ENCODE measurements at regions not wholly inside any gene's neighbourhood (a gene's known extent, or its start where the extent isn't known, plus 50 kb on each side); places are given as distances from the start of the nearest gene placed in this dataset.

DNA sequence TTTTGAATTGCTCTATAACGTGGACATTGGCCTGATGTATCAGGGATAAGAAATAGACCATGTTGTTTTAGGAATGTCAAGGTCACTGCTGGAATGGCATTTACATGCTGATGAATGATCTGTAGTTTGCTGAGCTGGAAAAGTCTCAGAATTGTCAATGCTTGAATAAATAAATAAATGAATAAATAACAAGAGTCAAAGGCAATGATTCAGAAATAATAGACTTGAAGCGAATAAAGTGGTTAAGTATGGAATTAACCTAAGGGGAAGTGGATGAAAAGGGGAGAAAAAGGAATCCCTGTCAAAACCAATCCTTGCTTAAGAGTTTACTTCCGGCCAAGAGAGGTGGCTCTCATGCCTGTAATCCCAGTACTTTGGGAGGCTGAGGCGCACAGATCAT lies 1620.0 kb downstream of the SUCLG1 start:
- Histone ChIP-seq H3K27ac (ENCODE audit: extremely low read depth, low read depth, low read length) (no peak overlapping the region), H3K4me3 (ENCODE audit: low read depth, low read length) (no peak overlapping the region), H3K4me1 (ENCODE audit: control insufficient read depth, insufficient read depth, low read length) (no peaks in the 10 kb centered on the region), H3K9me3 (ENCODE audit: control insufficient read depth, insufficient read depth, low read depth, low read length) (no peaks in the 10 kb centered on the region), H3K36me3 (ENCODE audit: control insufficient read depth in 2 of 2, insufficient read depth in 1 of 2, low read length in 2 of 2) (no peaks in the 10 kb centered on the region)
- TF ChIP-seq MEIS1 (CRISPR knock-in tag; IDR thresholded peaks at IDR 0.05; ENCODE audit: borderline replicate concordance): no peak
- TF ChIP-seq ZNF514 (tag by site-specific recombination; IDR thresholded peaks at IDR 0.05): no peak
- TF ChIP-seq, protein P1, sequence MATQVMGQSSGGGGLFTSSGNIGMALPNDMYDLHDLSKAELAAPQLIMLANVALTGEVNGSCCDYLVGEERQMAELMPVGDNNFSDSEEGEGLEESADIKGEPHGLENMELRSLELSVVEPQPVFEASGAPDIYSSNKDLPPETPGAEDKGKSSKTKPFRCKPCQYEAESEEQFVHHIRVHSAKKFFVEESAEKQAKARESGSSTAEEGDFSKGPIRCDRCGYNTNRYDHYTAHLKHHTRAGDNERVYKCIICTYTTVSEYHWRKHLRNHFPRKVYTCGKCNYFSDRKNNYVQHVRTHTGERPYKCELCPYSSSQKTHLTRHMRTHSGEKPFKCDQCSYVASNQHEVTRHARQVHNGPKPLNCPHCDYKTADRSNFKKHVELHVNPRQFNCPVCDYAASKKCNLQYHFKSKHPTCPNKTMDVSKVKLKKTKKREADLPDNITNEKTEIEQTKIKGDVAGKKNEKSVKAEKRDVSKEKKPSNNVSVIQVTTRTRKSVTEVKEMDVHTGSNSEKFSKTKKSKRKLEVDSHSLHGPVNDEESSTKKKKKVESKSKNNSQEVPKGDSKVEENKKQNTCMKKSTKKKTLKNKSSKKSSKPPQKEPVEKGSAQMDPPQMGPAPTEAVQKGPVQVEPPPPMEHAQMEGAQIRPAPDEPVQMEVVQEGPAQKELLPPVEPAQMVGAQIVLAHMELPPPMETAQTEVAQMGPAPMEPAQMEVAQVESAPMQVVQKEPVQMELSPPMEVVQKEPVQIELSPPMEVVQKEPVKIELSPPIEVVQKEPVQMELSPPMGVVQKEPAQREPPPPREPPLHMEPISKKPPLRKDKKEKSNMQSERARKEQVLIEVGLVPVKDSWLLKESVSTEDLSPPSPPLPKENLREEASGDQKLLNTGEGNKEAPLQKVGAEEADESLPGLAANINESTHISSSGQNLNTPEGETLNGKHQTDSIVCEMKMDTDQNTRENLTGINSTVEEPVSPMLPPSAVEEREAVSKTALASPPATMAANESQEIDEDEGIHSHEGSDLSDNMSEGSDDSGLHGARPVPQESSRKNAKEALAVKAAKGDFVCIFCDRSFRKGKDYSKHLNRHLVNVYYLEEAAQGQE (tag by site-specific recombination; IDR thresholded peaks at IDR 0.05): no peak
- TF ChIP-seq, protein P2, sequence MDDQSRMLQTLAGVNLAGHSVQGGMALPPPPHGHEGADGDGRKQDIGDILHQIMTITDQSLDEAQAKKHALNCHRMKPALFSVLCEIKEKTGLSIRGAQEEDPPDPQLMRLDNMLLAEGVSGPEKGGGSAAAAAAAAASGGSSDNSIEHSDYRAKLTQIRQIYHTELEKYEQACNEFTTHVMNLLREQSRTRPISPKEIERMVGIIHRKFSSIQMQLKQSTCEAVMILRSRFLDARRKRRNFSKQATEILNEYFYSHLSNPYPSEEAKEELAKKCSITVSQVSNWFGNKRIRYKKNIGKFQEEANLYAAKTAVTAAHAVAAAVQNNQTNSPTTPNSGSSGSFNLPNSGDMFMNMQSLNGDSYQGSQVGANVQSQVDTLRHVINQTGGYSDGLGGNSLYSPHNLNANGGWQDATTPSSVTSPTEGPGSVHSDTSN (CRISPR knock-in tag; IDR thresholded peaks at IDR 0.05): no peak
- TF ChIP-seq MYNN (tag by site-specific recombination; IDR thresholded peaks at IDR 0.05; ENCODE audit: borderline replicate concordance): no peak
- TF ChIP-seq, protein P3, sequence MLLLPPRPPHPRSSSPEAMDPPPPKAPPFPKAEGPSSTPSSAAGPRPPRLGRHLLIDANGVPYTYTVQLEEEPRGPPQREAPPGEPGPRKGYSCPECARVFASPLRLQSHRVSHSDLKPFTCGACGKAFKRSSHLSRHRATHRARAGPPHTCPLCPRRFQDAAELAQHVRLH (tag by site-specific recombination; IDR thresholded peaks at IDR 0.05): no peak
- TF ChIP-seq ZFP37 (tag by site-specific recombination; IDR thresholded peaks at IDR 0.05): no peak
- TF ChIP-seq ZNF677 (tag by site-specific recombination; IDR thresholded peaks at IDR 0.05): no peak
- TF ChIP-seq ZNF211 (tag by site-specific recombination; IDR thresholded peaks at IDR 0.05; ENCODE audit: low read depth): no peak
- TF ChIP-seq YY2 (tag by site-specific recombination; IDR thresholded peaks at IDR 0.05): no peak
- TF ChIP-seq ZSCAN16 (tag by site-specific recombination; IDR thresholded peaks at IDR 0.05): no peak
- TF ChIP-seq ZNF132 (tag by site-specific recombination; IDR thresholded peaks at IDR 0.05; ENCODE audit: borderline replicate concordance): no peak
- TF ChIP-seq, protein P4, sequence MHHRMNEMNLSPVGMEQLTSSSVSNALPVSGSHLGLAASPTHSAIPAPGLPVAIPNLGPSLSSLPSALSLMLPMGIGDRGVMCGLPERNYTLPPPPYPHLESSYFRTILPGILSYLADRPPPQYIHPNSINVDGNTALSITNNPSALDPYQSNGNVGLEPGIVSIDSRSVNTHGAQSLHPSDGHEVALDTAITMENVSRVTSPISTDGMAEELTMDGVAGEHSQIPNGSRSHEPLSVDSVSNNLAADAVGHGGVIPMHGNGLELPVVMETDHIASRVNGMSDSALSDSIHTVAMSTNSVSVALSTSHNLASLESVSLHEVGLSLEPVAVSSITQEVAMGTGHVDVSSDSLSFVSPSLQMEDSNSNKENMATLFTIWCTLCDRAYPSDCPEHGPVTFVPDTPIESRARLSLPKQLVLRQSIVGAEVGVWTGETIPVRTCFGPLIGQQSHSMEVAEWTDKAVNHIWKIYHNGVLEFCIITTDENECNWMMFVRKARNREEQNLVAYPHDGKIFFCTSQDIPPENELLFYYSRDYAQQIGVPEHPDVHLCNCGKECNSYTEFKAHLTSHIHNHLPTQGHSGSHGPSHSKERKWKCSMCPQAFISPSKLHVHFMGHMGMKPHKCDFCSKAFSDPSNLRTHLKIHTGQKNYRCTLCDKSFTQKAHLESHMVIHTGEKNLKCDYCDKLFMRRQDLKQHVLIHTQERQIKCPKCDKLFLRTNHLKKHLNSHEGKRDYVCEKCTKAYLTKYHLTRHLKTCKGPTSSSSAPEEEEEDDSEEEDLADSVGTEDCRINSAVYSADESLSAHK (tag by site-specific recombination; IDR thresholded peaks at IDR 0.05): no peak
- TF ChIP-seq ZNF19 (tag by site-specific recombination; IDR thresholded peaks at IDR 0.05; ENCODE audit: low read depth): no peak
- ChIA-PET POLR2A (no interaction called here), CTCF (no interaction called here)

DNA sequence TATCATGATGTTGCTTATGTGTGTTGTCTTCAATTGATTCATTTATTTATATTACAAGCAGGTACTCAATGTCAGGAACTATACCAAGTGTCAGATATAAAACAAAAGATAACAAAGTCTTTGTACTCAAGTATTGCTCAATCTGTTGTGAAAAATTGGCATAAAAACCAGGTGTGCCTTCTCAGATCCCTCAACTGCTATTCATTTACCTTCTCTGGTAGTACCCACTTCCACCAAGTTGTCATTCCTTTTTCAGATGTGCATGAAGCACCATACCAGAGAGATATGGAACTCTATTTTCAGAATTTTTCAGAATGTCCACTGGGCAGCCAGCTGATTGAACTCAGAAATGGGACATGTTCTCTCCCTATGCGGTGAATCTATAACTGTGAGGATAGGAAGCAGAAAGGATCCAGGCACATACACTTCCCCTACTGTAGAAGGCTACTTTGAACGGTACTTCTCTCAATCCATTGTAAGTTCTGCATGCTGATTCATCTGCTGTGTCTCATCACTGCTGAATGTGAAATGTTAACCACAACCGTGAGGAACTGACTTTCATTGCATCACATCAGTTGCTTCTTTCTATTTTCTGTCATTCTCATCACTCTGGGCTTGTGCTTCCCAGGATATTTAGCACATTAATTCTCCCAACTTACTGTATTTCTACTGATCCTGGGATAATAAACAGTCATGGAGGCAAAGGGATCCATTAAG lies 1621.3 kb downstream of the SUCLG1 start:
- TF ChIP-seq IKZF3 (tag by site-specific recombination; IDR thresholded peaks at IDR 0.05): no peak
- no peak for TF ChIP-seq ZNF473 (tag by site-specific recombination; IDR thresholded peaks at IDR 0.05)
- TF ChIP-seq, protein P5, sequence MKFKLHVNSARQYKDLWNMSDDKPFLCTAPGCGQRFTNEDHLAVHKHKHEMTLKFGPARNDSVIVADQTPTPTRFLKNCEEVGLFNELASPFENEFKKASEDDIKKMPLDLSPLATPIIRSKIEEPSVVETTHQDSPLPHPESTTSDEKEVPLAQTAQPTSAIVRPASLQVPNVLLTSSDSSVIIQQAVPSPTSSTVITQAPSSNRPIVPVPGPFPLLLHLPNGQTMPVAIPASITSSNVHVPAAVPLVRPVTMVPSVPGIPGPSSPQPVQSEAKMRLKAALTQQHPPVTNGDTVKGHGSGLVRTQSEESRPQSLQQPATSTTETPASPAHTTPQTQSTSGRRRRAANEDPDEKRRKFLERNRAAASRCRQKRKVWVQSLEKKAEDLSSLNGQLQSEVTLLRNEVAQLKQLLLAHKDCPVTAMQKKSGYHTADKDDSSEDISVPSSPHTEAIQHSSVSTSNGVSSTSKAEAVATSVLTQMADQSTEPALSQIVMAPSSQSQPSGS (tag by site-specific recombination; IDR thresholded peaks at IDR 0.05; ENCODE audit: low read depth): no peak
- no peak for TF ChIP-seq MEIS1 (CRISPR knock-in tag; IDR thresholded peaks at IDR 0.05; ENCODE audit: borderline replicate concordance)
- no peak for TF ChIP-seq KLF16 (tag by site-specific recombination; IDR thresholded peaks at IDR 0.05)
- TF ChIP-seq, protein P6, sequence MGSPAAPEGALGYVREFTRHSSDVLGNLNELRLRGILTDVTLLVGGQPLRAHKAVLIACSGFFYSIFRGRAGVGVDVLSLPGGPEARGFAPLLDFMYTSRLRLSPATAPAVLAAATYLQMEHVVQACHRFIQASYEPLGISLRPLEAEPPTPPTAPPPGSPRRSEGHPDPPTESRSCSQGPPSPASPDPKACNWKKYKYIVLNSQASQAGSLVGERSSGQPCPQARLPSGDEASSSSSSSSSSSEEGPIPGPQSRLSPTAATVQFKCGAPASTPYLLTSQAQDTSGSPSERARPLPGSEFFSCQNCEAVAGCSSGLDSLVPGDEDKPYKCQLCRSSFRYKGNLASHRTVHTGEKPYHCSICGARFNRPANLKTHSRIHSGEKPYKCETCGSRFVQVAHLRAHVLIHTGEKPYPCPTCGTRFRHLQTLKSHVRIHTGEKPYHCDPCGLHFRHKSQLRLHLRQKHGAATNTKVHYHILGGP (tag by site-specific recombination; IDR thresholded peaks at IDR 0.05): no peak
- TF ChIP-seq, protein P7, sequence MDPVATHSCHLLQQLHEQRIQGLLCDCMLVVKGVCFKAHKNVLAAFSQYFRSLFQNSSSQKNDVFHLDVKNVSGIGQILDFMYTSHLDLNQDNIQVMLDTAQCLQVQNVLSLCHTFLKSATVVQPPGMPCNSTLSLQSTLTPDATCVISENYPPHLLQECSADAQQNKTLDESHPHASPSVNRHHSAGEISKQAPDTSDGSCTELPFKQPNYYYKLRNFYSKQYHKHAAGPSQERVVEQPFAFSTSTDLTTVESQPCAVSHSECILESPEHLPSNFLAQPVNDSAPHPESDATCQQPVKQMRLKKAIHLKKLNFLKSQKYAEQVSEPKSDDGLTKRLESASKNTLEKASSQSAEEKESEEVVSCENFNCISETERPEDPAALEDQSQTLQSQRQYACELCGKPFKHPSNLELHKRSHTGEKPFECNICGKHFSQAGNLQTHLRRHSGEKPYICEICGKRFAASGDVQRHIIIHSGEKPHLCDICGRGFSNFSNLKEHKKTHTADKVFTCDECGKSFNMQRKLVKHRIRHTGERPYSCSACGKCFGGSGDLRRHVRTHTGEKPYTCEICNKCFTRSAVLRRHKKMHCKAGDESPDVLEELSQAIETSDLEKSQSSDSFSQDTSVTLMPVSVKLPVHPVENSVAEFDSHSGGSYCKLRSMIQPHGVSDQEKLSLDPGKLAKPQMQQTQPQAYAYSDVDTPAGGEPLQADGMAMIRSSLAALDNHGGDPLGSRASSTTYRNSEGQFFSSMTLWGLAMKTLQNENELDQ (tag by site-specific recombination; IDR thresholded peaks at IDR 0.05; ENCODE audit: low read depth): no peak
- no peak for TF ChIP-seq ZNF501 (tag by site-specific recombination; IDR thresholded peaks at IDR 0.05)
- no peak for TF ChIP-seq ZNF311 (tag by site-specific recombination; IDR thresholded peaks at IDR 0.05; ENCODE audit: borderline replicate concordance)
- Histone ChIP-seq H3K4me3 (ENCODE audit: low read depth, low read length) (no peak overlapping the region), H3K36me3 (ENCODE audit: control insufficient read depth in 2 of 2, insufficient read depth in 1 of 2, low read length in 2 of 2) (no peaks in the 10 kb centered on the region), H3K9me3 (ENCODE audit: control insufficient read depth, insufficient read depth, low read depth, low read length) (no peaks in the 10 kb centered on the region), H3K27ac (ENCODE audit: extremely low read depth, low read depth, low read length) (no peak overlapping the region), H3K4me1 (ENCODE audit: control insufficient read depth, insufficient read depth, low read length) (no peaks in the 10 kb centered on the region)
- ChIA-PET CTCF (no interaction called here), POLR2A (no interaction called here)

Measured in HEK293 (cell line).